ENCODE measurements at regions not wholly inside any gene's neighbourhood (a gene's known extent, or its start where the extent isn't known, plus 50 kb on each side); places are given as distances from the start of the nearest gene placed in this dataset.

- TF ChIP-seq SIN3A (IDR thresholded peaks at IDR 0.05; ENCODE audit: low read depth, low read length) (no peak), USF1 (IDR thresholded peaks at IDR 0.05; ENCODE audit: borderline replicate concordance, extremely low read length, insufficient read depth, low read depth, low read length) (no peak), CBFB (IDR thresholded peaks at IDR 0.05; ENCODE audit: low read depth) (no peak), JUNB (IDR thresholded peaks at IDR 0.05) (no peak)
Observed at GRCh38 chr2:41409328-41409727, 638.5 kb upstream of the PKDCC start (continued).

- H3K27me3 ChIP-seq (replicated peaks in 1 of 2; ENCODE audit: control insufficient read depth in 2 of 2, insufficient read depth in 2 of 2, low read length in 1 of 2) = no peaks in the 10 kb centered on the region
- ChIA-PET POLR2A (no interaction called here), SMC1A (ENCODE audit: uncharacterized antibody, unreplicated experiment) (no interaction called here), RAD21 (ENCODE audit: unreplicated experiment) (no interaction called here), CTCF (interaction anchor here (1.1 kb wide), 1 partner anchor 289 kb away, joined by 3 read pairs; no protein-coding TSS in a partner anchor)
- FAIRE-seq = no peak
- no peaks in the 10 kb centered on the region for H3K9me3 ChIP-seq (replicated peaks; ENCODE audit: control insufficient read depth, insufficient read depth, low read length)
- in situ Hi-C loops (cut with MboI) = loop anchor here (5.0 to 10.0 kb wide), 2 partner anchors 285 to 372 kb away; no protein-coding TSS in a partner anchor
- H3K4me3 ChIP-seq = no peak overlapping the region
- H3K4me2 ChIP-seq (ENCODE audit: control insufficient read depth, insufficient read depth) = no peak overlapping the region
- H3K4me1 ChIP-seq (ENCODE audit: control insufficient read depth, insufficient read depth, low read length) = no peaks in the 10 kb centered on the region
- no peaks in the 10 kb centered on the region for H3K79me2 ChIP-seq (ENCODE audit: control insufficient read depth, insufficient read depth, low read length)
- no peaks in the 10 kb centered on the region for H3K36me3 ChIP-seq (ENCODE audit: control insufficient read depth in 2 of 2, insufficient read depth in 2 of 2, low read length in 1 of 2)
- H3K27ac ChIP-seq (ENCODE audit: control insufficient read depth, insufficient read depth) = no peak overlapping the region
- no peak for DNase-seq (ENCODE audit: low read depth, low spot score)
- intact Hi-C loops (cut with micrococcal nuclease; ENCODE audit: unreplicated experiment) = no loop called here
- ATAC-seq = no peak
- H2AFZ ChIP-seq (ENCODE audit: control insufficient read depth, low read depth, low read length) = no peak overlapping the region
- no TSS peak for BruUV-seq (replicated peaks)
- H3K9ac ChIP-seq (ENCODE audit: control insufficient read depth, insufficient read depth, low read length) = no peak overlapping the region
- TF ChIP-seq ZNF384 (IDR thresholded peaks at IDR 0.05; ENCODE audit: borderline replicate concordance, low read depth, low read length) (no peak), EZH2 (IDR thresholded peaks at IDR 0.05; ENCODE audit: borderline replicate concordance, control insufficient read depth, low read depth, low read length) (no peak), EED (IDR thresholded peaks at IDR 0.05; ENCODE audit: low read depth) (no peak), CHD2 (IDR thresholded peaks at IDR 0.05; ENCODE audit: borderline replicate concordance, low read depth, low read length) (no peak), ZNF622 (IDR thresholded peaks at IDR 0.05) (no peak), BACH1 (IDR thresholded peaks at IDR 0.05; ENCODE audit: borderline replicate concordance) (no peak), PKNOX1 (IDR thresholded peaks at IDR 0.05) (no peak), ESRRA (IDR thresholded peaks at IDR 0.05; ENCODE audit: low read length) (no peak), IRF4 (IDR thresholded peaks at IDR 0.05; ENCODE audit: low read depth, low read length) (no peak), NR2C2 (IDR thresholded peaks at IDR 0.05; ENCODE audit: borderline replicate concordance, control insufficient read depth, insufficient read length, low read depth) (no peak), CTCF (IDR thresholded peaks at IDR 0.05 in 2 of 3, conservative IDR thresholded peaks at IDR 0.05 in 1 of 3; ENCODE audit: control insufficient read depth in 2 of 3, extremely low read depth in 1 of 3, insufficient read depth in 1 of 3, low read depth in 3 of 3, low read length in 3 of 3) (no peak), MEF2B (IDR thresholded peaks at IDR 0.05; ENCODE audit: partially characterized antibody, poor library complexity, severe bottlenecking) (no peak)
- 52% methylated on average over 3 of the region's 3 CpGs for WGBS (ENCODE audit: insufficient coverage, insufficient replicate concordance, low lambda C conversion rate, missing lambda C conversion rate)
- no peaks in the 10 kb centered on the region for H4K20me1 ChIP-seq (ENCODE audit: control insufficient read depth, insufficient read depth)
Observed at GRCh38 chr2:41410011-41410410, 637.8 kb upstream of the PKDCC start.

Data from GM12878 (cell line).